SH-SY5Y (cell line): ENCODE measurements at regions not wholly inside any gene's neighbourhood (a gene's known extent, or its start where the extent isn't known, plus 50 kb on each side); places are given as distances from the start of the nearest gene placed in this dataset.

Experiments used
- GATA2 ChIP-seq: IDR thresholded peaks from 2 replicates; pipeline ENCODE4 v1.6.1; 2011; ENCODE audit warnings: mild to moderate bottlenecking, low read depth, low read length
- GATA3 ChIP-seq: IDR thresholded peaks from 2 replicates; pipeline ENCODE4 v1.6.1; 2011; ENCODE audit warnings: low read depth, mild to moderate bottlenecking, low read length, moderate library complexity

GRCh38 chr12:58765076-58765475, 155.2 kb downstream of the LRIG3 start:
- TF ChIP-seq GATA3 (no peak), GATA2 (no peak)
